ENCODE measurements at regions not wholly inside any gene's neighbourhood (a gene's known extent, or its start where the extent isn't known, plus 50 kb on each side); places are given as distances from the start of the nearest gene placed in this dataset.

- FAIRE-seq (no peak), DNase-seq (ENCODE audit: insufficient read length, low spot score) (peak; percentile 24)
Measured at GRCh38 chr18:22108674-22109073, 60.7 kb upstream of the GATA6 start.

GRCh38 chr18:22109535-22109934 lies 59.9 kb upstream of the GATA6 start:
- FAIRE-seq (no peak), DNase-seq (ENCODE audit: insufficient read length, low spot score) (no peak)

- FAIRE-seq (no peak), DNase-seq (ENCODE audit: insufficient read length, low spot score) (no peak)
Measured at GRCh38 chr18:22110461-22110924, 58.9 kb upstream of the GATA6 start.

- DNase-seq (ENCODE audit: insufficient read length, low spot score) (no peak), FAIRE-seq (no peak)
Measured at GRCh38 chr18:22112215-22112614, 57.2 kb upstream of the GATA6 start.

GRCh38 chr18:22113144-22113844 lies 56.1 kb upstream of the GATA6 start:
- FAIRE-seq (no peak), DNase-seq (ENCODE audit: insufficient read length, low spot score) (no peak)

GRCh38 chr18:22114526-22115321 lies 54.7 kb upstream of the GATA6 start:
- FAIRE-seq (no peak), DNase-seq (ENCODE audit: insufficient read length, low spot score) (no peak)

- FAIRE-seq (no peak), DNase-seq (ENCODE audit: insufficient read length, low spot score) (no peak)
Measured at GRCh38 chr18:22115573-22115972, 53.8 kb upstream of the GATA6 start.

All from HTR-8/SVneo (cell line).